Thoracic aorta (tissue), 2 donors: ENCODE measurements at regions not wholly inside any gene's neighbourhood (a gene's known extent, or its start where the extent isn't known, plus 50 kb on each side); places are given as distances from the start of the nearest gene placed in this dataset.

Source experiments
- ATAC-seq: fragments of 150-250 bp; one replicate; pipeline ENCODE4 v1.8.0; 2017; ENCODE audit warnings: low read depth; ENCODE audit not compliant: insufficient number of reproducible peaks, low FRiP score
- DNase-seq: peaks from one replicate; pipeline ENCODE4 v3.0.0-alpha.2; 2020; ENCODE audit warnings: low spot score
- H3K27ac ChIP-seq, 2 donors: fragments of 200-600 bp; sonication (generic); 1 replicate in 1 of 2; 2 replicates in 1 of 2; pipeline ENCODE4 v1.5.1; 2016; ENCODE audit warnings: mild to moderate bottlenecking in 2 of 2, moderate library complexity in 2 of 2
- H3K27me3 ChIP-seq: fragments of 200-600 bp; sonication (generic); replicated peaks from 2 replicates; pipeline ENCODE4 v1.6.0; 2016; ENCODE audit warnings: mild to moderate bottlenecking; ENCODE audit not compliant: insufficient read depth
- H3K36me3 ChIP-seq: fragments of 200-600 bp; sonication (generic); one replicate; pipeline ENCODE4 v1.5.1; 2016
- H3K4me1 ChIP-seq, 2 donors: fragments of 200-600 bp; sonication (generic); 1 replicate in 1 of 2; 2 replicates in 1 of 2; pipeline versions ENCODE4 v1.5.1 to v1.6.0; 2016; ENCODE audit warnings: low read depth in 2 of 2, mild to moderate bottlenecking in 1 of 2; ENCODE audit not compliant: control insufficient read depth in 1 of 2
- H3K4me3 ChIP-seq: fragments of 200-600 bp; sonication (generic); 2 replicates; pipeline ENCODE4 v1.5.1; 2016; ENCODE audit warnings: mild to moderate bottlenecking
- H3K9me3 ChIP-seq: fragments of 200-600 bp; sonication (generic); 2 replicates; pipeline ENCODE4 v1.5.1; 2016
- TF ChIP-seq, protein P1 (sequence below): fragments of 200-600 bp; sonication (generic); IDR thresholded peaks from one replicate; pipeline ENCODE4 v1.5.1; 2019; ENCODE audit warnings: antibody characterized with exemption

DNA sequence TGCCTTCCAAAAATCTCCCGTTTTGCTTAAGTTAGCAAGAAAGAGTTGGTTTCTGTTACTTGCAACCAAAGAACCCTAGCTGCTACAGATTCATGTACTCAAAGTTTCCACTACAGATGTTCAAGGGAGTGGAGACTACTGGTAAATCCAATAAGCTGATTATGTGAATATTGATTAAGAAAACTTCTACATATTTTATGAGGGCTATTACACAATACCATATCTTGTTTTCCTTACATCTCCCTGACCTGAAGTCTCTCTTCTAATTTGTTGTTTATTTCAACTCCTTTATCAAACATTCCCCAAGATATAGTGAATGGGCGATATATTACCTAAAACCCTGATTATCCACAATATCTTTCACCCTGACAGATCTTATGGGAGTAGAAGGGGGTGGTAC is 164.4 kb upstream of the PLXNC1 start:
- Histone ChIP-seq H3K36me3 (no peaks in the 10 kb centered on the region), H3K27ac (no peak overlapping the region), H3K4me3 (no peak overlapping the region), H3K4me1 (no peaks in the 10 kb centered on the region), H3K9me3 (no peaks in the 10 kb centered on the region), H3K27me3 (no peaks in the 10 kb centered on the region)
- TF ChIP-seq, protein P1, sequence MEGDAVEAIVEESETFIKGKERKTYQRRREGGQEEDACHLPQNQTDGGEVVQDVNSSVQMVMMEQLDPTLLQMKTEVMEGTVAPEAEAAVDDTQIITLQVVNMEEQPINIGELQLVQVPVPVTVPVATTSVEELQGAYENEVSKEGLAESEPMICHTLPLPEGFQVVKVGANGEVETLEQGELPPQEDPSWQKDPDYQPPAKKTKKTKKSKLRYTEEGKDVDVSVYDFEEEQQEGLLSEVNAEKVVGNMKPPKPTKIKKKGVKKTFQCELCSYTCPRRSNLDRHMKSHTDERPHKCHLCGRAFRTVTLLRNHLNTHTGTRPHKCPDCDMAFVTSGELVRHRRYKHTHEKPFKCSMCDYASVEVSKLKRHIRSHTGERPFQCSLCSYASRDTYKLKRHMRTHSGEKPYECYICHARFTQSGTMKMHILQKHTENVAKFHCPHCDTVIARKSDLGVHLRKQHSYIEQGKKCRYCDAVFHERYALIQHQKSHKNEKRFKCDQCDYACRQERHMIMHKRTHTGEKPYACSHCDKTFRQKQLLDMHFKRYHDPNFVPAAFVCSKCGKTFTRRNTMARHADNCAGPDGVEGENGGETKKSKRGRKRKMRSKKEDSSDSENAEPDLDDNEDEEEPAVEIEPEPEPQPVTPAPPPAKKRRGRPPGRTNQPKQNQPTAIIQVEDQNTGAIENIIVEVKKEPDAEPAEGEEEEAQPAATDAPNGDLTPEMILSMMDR: no peak
- no peak for ATAC-seq
- no peak for DNase-seq

DNA sequence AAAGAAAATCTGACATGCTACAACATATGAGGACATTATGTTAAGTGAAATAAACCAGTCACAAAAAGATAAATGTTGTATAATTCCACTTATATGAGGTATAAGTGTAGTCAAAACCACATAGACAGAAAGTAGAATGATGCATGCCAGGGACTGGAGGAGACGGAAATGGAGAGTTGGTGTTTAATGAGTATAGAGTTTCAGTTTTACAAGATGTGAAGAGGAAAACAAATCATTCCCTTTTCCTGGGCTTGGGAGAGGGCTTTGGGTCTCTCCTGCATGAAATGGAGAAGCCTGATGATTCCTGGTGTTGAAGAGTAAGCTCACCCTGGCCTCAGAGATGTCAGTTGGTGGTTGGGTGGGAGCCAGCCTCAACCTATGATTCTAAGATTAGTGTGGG is 158.4 kb upstream of the PLXNC1 start:
- DNase-seq (no peak), ATAC-seq (no peak)
- Histone ChIP-seq H3K9me3 (no peaks in the 10 kb centered on the region), H3K27me3 (no peaks in the 10 kb centered on the region), H3K4me1 (no peaks in the 10 kb centered on the region), H3K27ac (no peak overlapping the region), H3K36me3 (no peaks in the 10 kb centered on the region), H3K4me3 (no peak overlapping the region)
- TF ChIP-seq, protein P1: no peak

GRCh38 chr12:93990832-93991803 is 157.3 kb upstream of the PLXNC1 start:
- H3K4me3 ChIP-seq: no peak overlapping the region
- ATAC-seq (no peak), DNase-seq (no peak)
- no peak overlapping the region for H3K27ac ChIP-seq
- no peaks in the 10 kb centered on the region for H3K27me3 ChIP-seq
- TF ChIP-seq, protein P1: no peak
- H3K9me3 ChIP-seq: no peaks in the 10 kb centered on the region
- no peaks in the 10 kb centered on the region for H3K36me3 ChIP-seq
- no peaks in the 10 kb centered on the region for H3K4me1 ChIP-seq

- no peaks in the 10 kb centered on the region for H3K36me3 ChIP-seq
These were observed 156.4 kb upstream of the PLXNC1 start for GRCh38 chr12:93991829-93992461.

GRCh38 chr12:93994721-93995120 is 153.7 kb upstream of the PLXNC1 start:
- TF ChIP-seq, protein P1: no peak
- H3K4me3 ChIP-seq: no peak overlapping the region
- no peaks in the 10 kb centered on the region for H3K27me3 ChIP-seq
- ATAC-seq: no peak
- no peaks in the 10 kb centered on the region for H3K36me3 ChIP-seq
- no peak overlapping the region for H3K27ac ChIP-seq
- no peaks in the 10 kb centered on the region for H3K4me1 ChIP-seq
- peaks cover 6% of the 10 kb centered on the region for H3K9me3 ChIP-seq
- no peak for DNase-seq

More at GRCh38 chr12:93991829-93992461, 156.4 kb upstream of the PLXNC1 start:
- no peaks in the 10 kb centered on the region for H3K9me3 ChIP-seq
- DNase-seq (no peak), ATAC-seq (no peak)
- no peaks in the 10 kb centered on the region for H3K27me3 ChIP-seq
- no peak overlapping the region for H3K4me3 ChIP-seq
- H3K4me1 ChIP-seq: no peaks in the 10 kb centered on the region
- no peak overlapping the region for H3K27ac ChIP-seq
- TF ChIP-seq, protein P1: no peak
